ENCODE measurements at regions not wholly inside any gene's neighbourhood (a gene's known extent, or its start where the extent isn't known, plus 50 kb on each side); places are given as distances from the start of the nearest gene placed in this dataset.

- TF ChIP-seq NFIC (IDR thresholded peaks at IDR 0.05) (no peak), YY1 (IDR thresholded peaks at IDR 0.05; ENCODE audit: low read depth) (no peak), CEBPB (IDR thresholded peaks at IDR 0.05) (no peak), TEAD4 (IDR thresholded peaks at IDR 0.05) (no peak), REST (IDR thresholded peaks at IDR 0.05; ENCODE audit: low read depth) (no peak), TAF1 (IDR thresholded peaks at IDR 0.05; ENCODE audit: low read depth) (no peak), CREB1 (IDR thresholded peaks at IDR 0.05; ENCODE audit: low read depth) (no peak), RAD21 (IDR thresholded peaks at IDR 0.05; ENCODE audit: low read depth) (no peak), EP300 (IDR thresholded peaks at IDR 0.05; ENCODE audit: borderline replicate concordance) (no peak), ZBTB7A (IDR thresholded peaks at IDR 0.05; ENCODE audit: low read depth) (no peak), FOXM1 (IDR thresholded peaks at IDR 0.05; ENCODE audit: borderline replicate concordance, low read depth) (no peak), EGR1 (IDR thresholded peaks at IDR 0.05) (no peak)
These were observed 1246.4 kb upstream of the CDH9 start for GRCh38 chr5:28284788-28285187.

DNA sequence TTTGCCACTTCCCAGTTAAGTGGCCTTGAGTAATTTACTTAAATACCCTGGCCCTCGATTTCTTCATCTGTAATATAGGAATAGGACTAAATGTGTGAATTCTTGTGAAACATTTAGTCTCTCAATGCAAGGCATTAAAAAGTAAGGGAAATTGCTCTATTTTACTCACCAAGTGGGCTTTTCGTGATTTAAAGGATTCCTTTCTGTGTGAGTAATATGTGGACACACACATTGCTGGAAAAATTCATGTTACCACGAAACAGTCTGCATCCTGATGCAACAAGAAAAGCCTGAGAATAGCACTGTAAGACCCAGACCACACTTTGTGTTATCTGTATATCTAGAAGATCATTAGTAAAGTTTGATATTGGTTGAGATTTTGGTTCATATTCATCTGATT lies 1243.0 kb upstream of the CDH9 start:
- no peak for TF ChIP-seq ZBTB7A (IDR thresholded peaks at IDR 0.05; ENCODE audit: low read depth)
- no peak for TF ChIP-seq EGR1 (IDR thresholded peaks at IDR 0.05)
- TF ChIP-seq TEAD4 (IDR thresholded peaks at IDR 0.05): no peak
- TF ChIP-seq, protein P1, sequence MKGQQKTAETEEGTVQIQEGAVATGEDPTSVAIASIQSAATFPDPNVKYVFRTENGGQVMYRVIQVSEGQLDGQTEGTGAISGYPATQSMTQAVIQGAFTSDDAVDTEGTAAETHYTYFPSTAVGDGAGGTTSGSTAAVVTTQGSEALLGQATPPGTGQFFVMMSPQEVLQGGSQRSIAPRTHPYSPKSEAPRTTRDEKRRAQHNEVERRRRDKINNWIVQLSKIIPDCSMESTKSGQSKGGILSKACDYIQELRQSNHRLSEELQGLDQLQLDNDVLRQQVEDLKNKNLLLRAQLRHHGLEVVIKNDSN (IDR thresholded peaks at IDR 0.05): no peak
- no peak for TF ChIP-seq NFIC (IDR thresholded peaks at IDR 0.05)

- TF ChIP-seq CREB1 (IDR thresholded peaks at IDR 0.05; ENCODE audit: low read depth): no peak
- no peak for TF ChIP-seq NFIC (IDR thresholded peaks at IDR 0.05)
- no peak for TF ChIP-seq EP300 (IDR thresholded peaks at IDR 0.05; ENCODE audit: borderline replicate concordance)
- no peak for TF ChIP-seq FOXM1 (IDR thresholded peaks at IDR 0.05; ENCODE audit: borderline replicate concordance, low read depth)
- no peak for TF ChIP-seq TEAD4 (IDR thresholded peaks at IDR 0.05)
- TF ChIP-seq TCF12 (IDR thresholded peaks at IDR 0.05; ENCODE audit: low read depth): no peak
- TF ChIP-seq, protein P1 (IDR thresholded peaks at IDR 0.05): no peak
- TF ChIP-seq ZBTB7A (IDR thresholded peaks at IDR 0.05; ENCODE audit: low read depth): no peak
- TF ChIP-seq CEBPB (IDR thresholded peaks at IDR 0.05): no peak
- no peak for TF ChIP-seq YY1 (IDR thresholded peaks at IDR 0.05; ENCODE audit: low read depth)
- no peak for TF ChIP-seq REST (IDR thresholded peaks at IDR 0.05; ENCODE audit: low read depth)
- TF ChIP-seq TAF1 (IDR thresholded peaks at IDR 0.05; ENCODE audit: low read depth): no peak
- TF ChIP-seq RAD21 (IDR thresholded peaks at IDR 0.05; ENCODE audit: low read depth): no peak
- no peak for TF ChIP-seq MAX (IDR thresholded peaks at IDR 0.05)
- no peak for TF ChIP-seq EGR1 (IDR thresholded peaks at IDR 0.05)
These were observed 1237.5 kb upstream of the CDH9 start for GRCh38 chr5:28275931-28276330.

DNA sequence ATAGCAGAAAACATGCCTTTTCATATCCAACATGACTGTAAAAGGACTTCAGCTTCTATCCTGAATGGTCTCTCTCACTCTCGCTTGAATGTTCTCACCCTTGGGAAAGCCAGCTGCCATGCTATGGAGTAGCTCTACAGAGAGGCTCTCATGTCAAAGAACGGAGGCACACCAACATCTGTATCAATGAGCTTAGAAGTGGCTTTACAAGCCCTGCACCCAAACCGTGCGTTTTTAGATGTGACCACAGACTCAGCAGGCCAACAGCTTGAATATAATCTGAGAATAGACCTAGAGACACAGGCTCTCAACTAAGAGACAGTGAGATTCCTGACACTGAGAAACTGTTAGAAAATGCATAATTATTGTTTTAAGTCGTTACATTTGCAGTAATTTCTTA lies 1231.6 kb upstream of the CDH9 start:
- TF ChIP-seq REST (IDR thresholded peaks at IDR 0.05; ENCODE audit: low read depth): no peak
- TF ChIP-seq TAF1 (IDR thresholded peaks at IDR 0.05; ENCODE audit: low read depth): no peak
- no peak for TF ChIP-seq TCF12 (IDR thresholded peaks at IDR 0.05; ENCODE audit: low read depth)
- no peak for TF ChIP-seq TEAD4 (IDR thresholded peaks at IDR 0.05)
- TF ChIP-seq FOXM1 (IDR thresholded peaks at IDR 0.05; ENCODE audit: borderline replicate concordance, low read depth): no peak
- TF ChIP-seq CREB1 (IDR thresholded peaks at IDR 0.05; ENCODE audit: low read depth): no peak
- no peak for TF ChIP-seq RAD21 (IDR thresholded peaks at IDR 0.05; ENCODE audit: low read depth)
- TF ChIP-seq MAX (IDR thresholded peaks at IDR 0.05): no peak
- no peak for TF ChIP-seq NFIC (IDR thresholded peaks at IDR 0.05)
- TF ChIP-seq YY1 (IDR thresholded peaks at IDR 0.05; ENCODE audit: low read depth): no peak
- TF ChIP-seq EP300 (IDR thresholded peaks at IDR 0.05; ENCODE audit: borderline replicate concordance): no peak
- TF ChIP-seq CEBPB (IDR thresholded peaks at IDR 0.05): no peak
- TF ChIP-seq ZBTB7A (IDR thresholded peaks at IDR 0.05; ENCODE audit: low read depth): no peak
- TF ChIP-seq, protein P1 (IDR thresholded peaks at IDR 0.05): no peak

All from Ishikawa (cell line).